ENCODE measurements at regions not wholly inside any gene's neighbourhood (a gene's known extent, or its start where the extent isn't known, plus 50 kb on each side); places are given as distances from the start of the nearest gene placed in this dataset.

GRCh38 chr6:93021235-93021915 lies 398.0 kb downstream of the EPHA7 start:
- no peak overlapping the region for H3K4me3 ChIP-seq (replicated peaks; ENCODE audit: low read depth, low read length)
- no peak for TF ChIP-seq CTCF (IDR thresholded peaks at IDR 0.05; ENCODE audit: insufficient read depth, low read length, poor library complexity, severe bottlenecking)
- H3K27me3 ChIP-seq (replicated peaks; ENCODE audit: control insufficient read depth, insufficient read depth, low read length): no peaks in the 10 kb centered on the region
- no peaks in the 10 kb centered on the region for H3K36me3 ChIP-seq (ENCODE audit: control insufficient read depth, insufficient read depth, low read length)
- no peak for DNase-seq (ENCODE audit: extremely low read depth, insufficient read length)

- Histone ChIP-seq H3K27me3 (replicated peaks; ENCODE audit: control insufficient read depth, insufficient read depth, low read length) (no peaks in the 10 kb centered on the region), H3K4me3 (replicated peaks; ENCODE audit: low read depth, low read length) (no peak overlapping the region), H3K36me3 (ENCODE audit: control insufficient read depth, insufficient read depth, low read length) (no peaks in the 10 kb centered on the region)
- DNase-seq (ENCODE audit: extremely low read depth, insufficient read length): no peak
- TF ChIP-seq CTCF (IDR thresholded peaks at IDR 0.05; ENCODE audit: insufficient read depth, low read length, poor library complexity, severe bottlenecking): no peak
Measured at GRCh38 chr6:93017626-93018025, 401.7 kb downstream of the EPHA7 start.

GRCh38 chr6:93017213-93017612 lies 402.1 kb downstream of the EPHA7 start:
- TF ChIP-seq CTCF (IDR thresholded peaks at IDR 0.05; ENCODE audit: insufficient read depth, low read length, poor library complexity, severe bottlenecking): no peak
- Histone ChIP-seq H3K36me3 (ENCODE audit: control insufficient read depth, insufficient read depth, low read length) (no peaks in the 10 kb centered on the region), H3K27me3 (replicated peaks; ENCODE audit: control insufficient read depth, insufficient read depth, low read length) (no peaks in the 10 kb centered on the region), H3K4me3 (replicated peaks; ENCODE audit: low read depth, low read length) (no peak overlapping the region)
- no peak for DNase-seq (ENCODE audit: extremely low read depth, insufficient read length)

GRCh38 chr6:93013054-93013453 lies 406.3 kb downstream of the EPHA7 start:
- no peak for DNase-seq (ENCODE audit: extremely low read depth, insufficient read length)
- Histone ChIP-seq H3K4me3 (replicated peaks; ENCODE audit: low read depth, low read length) (no peak overlapping the region), H3K36me3 (ENCODE audit: control insufficient read depth, insufficient read depth, low read length) (no peaks in the 10 kb centered on the region), H3K27me3 (replicated peaks; ENCODE audit: control insufficient read depth, insufficient read depth, low read length) (no peaks in the 10 kb centered on the region)
- TF ChIP-seq CTCF (IDR thresholded peaks at IDR 0.05; ENCODE audit: insufficient read depth, low read length, poor library complexity, severe bottlenecking): no peak

- Histone ChIP-seq H3K4me3 (replicated peaks; ENCODE audit: low read depth, low read length) (no peak overlapping the region), H3K27me3 (replicated peaks; ENCODE audit: control insufficient read depth, insufficient read depth, low read length) (no peaks in the 10 kb centered on the region), H3K36me3 (ENCODE audit: control insufficient read depth, insufficient read depth, low read length) (no peaks in the 10 kb centered on the region)
- no peak for DNase-seq (ENCODE audit: extremely low read depth, insufficient read length)
- no peak for TF ChIP-seq CTCF (IDR thresholded peaks at IDR 0.05; ENCODE audit: insufficient read depth, low read length, poor library complexity, severe bottlenecking)
Measured at GRCh38 chr6:93008375-93008774, 411.0 kb downstream of the EPHA7 start.

- Histone ChIP-seq H3K27me3 (replicated peaks; ENCODE audit: control insufficient read depth, insufficient read depth, low read length) (no peaks in the 10 kb centered on the region), H3K36me3 (ENCODE audit: control insufficient read depth, insufficient read depth, low read length) (no peaks in the 10 kb centered on the region), H3K4me3 (replicated peaks; ENCODE audit: low read depth, low read length) (no peak overlapping the region)
Measured at GRCh38 chr6:92989656-92990055, 429.7 kb downstream of the EPHA7 start.

More at GRCh38 chr6:92989656-92990055, 429.7 kb downstream of the EPHA7 start:
- DNase-seq (ENCODE audit: extremely low read depth, insufficient read length): no peak
- no peak for TF ChIP-seq CTCF (IDR thresholded peaks at IDR 0.05; ENCODE audit: insufficient read depth, low read length, poor library complexity, severe bottlenecking)
